ENCODE measurements at regions not wholly inside any gene's neighbourhood (a gene's known extent, or its start where the extent isn't known, plus 50 kb on each side); places are given as distances from the start of the nearest gene placed in this dataset.

DNA sequence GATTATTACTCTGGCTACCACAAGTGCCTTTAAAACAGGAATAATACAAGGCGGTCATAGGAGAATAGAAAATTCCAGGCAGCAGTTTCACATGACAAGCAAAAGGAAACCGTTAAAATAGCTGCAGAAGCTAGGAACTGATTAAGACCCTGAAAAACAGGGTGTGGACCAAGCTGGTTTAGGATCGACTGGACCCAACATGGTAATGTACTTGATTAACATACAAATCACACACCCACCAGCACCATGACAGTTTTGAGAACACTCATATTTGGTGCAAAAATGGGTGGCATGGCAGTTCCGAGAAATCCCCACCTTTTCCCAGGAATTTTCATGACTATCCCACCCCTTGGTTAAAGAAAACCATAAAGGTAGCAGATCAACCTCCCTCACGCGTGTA lies 51.9 kb upstream of the TMEM163 start:
- H3K27me3 Mint-ChIP-seq, result no peaks in the 10 kb centered on the region
- ATAC-seq (ENCODE audit: low read depth) (no peak), DNase-seq (ENCODE audit: low spot score in 2 of 2) (no peak)
- H3K4me1 Mint-ChIP-seq, result no peaks in the 10 kb centered on the region
- no peaks in the 10 kb centered on the region for H3K9me3 Mint-ChIP-seq
- H3K4me3 Mint-ChIP-seq, result no peak overlapping the region
- no peaks in the 10 kb centered on the region for H3K36me3 Mint-ChIP-seq
- no peak overlapping the region for H3K27ac Mint-ChIP-seq

DNA sequence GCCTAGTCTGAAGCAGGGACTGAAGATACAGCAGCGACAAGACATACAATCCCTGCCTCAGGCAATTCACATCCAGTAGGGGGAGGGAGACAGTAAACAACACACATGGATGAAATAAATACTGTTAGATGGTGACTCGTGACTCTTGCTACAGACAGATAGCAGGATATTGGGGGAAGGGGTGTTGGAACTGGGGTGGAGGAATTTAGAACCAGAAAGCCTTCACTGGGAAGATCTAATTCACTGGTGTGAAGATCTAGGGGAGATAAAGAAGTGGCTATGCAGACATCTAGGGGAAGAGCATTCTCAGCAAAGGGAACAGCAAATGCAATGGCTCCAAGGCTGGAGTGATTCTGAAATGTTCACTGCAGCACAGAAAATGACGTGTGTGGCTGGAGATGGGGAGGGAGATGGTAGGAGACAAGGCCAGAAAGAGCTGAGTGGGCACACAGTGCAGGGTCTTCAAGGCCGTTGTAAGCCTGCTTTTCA lies 52.6 kb upstream of the TMEM163 start:
- no peaks in the 10 kb centered on the region for H3K27me3 Mint-ChIP-seq
- no peaks in the 10 kb centered on the region for H3K4me1 Mint-ChIP-seq
- H3K36me3 Mint-ChIP-seq, result no peaks in the 10 kb centered on the region
- H3K9me3 Mint-ChIP-seq, result no peaks in the 10 kb centered on the region
- H3K4me3 Mint-ChIP-seq, result no peak overlapping the region
- no peak for ATAC-seq (ENCODE audit: low read depth)
- DNase-seq (ENCODE audit: low spot score in 2 of 2), result no peak
- no peak overlapping the region for H3K27ac Mint-ChIP-seq

DNA sequence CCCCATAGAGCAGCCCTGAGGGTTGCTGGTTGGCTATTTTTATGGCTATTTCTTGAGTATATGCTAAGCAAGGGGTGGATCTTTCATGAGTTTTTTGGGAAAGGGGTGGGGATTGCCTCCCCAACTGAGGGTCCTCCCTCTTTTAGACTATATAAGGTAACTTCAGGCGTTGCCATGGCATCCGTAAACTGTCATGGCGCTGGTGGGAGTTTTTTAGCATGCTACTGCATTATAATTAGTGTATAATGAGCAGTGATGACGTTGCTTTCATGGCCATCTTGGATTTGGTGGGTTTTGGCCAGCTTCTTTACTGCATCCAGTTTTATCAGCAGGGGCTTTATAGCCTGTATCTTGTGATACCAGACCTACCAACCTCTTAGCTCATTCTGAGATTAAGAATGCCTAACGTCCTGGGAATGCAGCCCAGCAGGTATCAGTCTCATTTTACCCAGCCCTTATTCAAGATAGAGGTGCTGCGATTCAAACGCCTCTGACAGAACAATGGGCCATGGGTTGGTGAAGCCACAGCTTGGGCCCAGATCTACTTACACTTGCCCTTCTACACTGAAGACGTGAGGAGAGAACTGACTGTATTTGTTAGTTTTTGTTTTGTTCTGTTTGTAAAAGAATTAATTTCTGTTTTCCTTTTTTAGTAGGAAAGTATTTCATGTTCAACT lies 53.8 kb upstream of the TMEM163 start:
- Mint-ChIP-seq H3K4me1 (no peaks in the 10 kb centered on the region), H3K4me3 (no peak overlapping the region), H3K27me3 (no peaks in the 10 kb centered on the region), H3K27ac (no peak overlapping the region), H3K36me3 (no peaks in the 10 kb centered on the region), H3K9me3 (no peaks in the 10 kb centered on the region)
- DNase-seq (ENCODE audit: low spot score in 2 of 2), result no peak
- no peak for ATAC-seq (ENCODE audit: low read depth)

DNA sequence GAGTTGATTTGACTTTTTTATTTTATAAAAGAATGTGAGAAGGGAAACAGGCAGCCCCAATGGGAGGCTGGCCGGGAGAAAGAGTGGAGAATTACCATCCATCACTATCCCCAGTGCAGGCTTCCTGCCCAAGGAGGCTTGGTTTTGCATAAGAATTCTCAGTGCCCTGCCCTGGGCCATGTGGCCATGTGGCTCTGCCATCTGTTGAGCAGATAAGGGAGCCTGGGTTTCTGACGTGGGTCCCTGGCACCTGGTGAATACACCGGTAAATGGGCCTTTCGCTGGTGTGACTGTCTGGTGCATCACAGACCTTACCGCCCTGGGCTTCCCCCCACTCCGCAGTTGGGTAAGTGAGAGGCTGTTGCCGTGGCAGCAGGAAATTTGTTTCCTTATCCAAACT lies 54.5 kb upstream of the TMEM163 start:
- H3K9me3 Mint-ChIP-seq, result no peaks in the 10 kb centered on the region
- H3K27ac Mint-ChIP-seq, result peak overlapping the region; percentile 68
- peak; percentile 95 for ATAC-seq (ENCODE audit: low read depth)
- no peaks in the 10 kb centered on the region for H3K27me3 Mint-ChIP-seq
- H3K4me1 Mint-ChIP-seq, result peaks cover 6% of the 10 kb centered on the region
- H3K36me3 Mint-ChIP-seq, result no peaks in the 10 kb centered on the region
- DNase-seq (ENCODE audit: low spot score in 2 of 2), result peak in 1 of 2 donors; percentile 12
- no peak overlapping the region for H3K4me3 Mint-ChIP-seq

DNA sequence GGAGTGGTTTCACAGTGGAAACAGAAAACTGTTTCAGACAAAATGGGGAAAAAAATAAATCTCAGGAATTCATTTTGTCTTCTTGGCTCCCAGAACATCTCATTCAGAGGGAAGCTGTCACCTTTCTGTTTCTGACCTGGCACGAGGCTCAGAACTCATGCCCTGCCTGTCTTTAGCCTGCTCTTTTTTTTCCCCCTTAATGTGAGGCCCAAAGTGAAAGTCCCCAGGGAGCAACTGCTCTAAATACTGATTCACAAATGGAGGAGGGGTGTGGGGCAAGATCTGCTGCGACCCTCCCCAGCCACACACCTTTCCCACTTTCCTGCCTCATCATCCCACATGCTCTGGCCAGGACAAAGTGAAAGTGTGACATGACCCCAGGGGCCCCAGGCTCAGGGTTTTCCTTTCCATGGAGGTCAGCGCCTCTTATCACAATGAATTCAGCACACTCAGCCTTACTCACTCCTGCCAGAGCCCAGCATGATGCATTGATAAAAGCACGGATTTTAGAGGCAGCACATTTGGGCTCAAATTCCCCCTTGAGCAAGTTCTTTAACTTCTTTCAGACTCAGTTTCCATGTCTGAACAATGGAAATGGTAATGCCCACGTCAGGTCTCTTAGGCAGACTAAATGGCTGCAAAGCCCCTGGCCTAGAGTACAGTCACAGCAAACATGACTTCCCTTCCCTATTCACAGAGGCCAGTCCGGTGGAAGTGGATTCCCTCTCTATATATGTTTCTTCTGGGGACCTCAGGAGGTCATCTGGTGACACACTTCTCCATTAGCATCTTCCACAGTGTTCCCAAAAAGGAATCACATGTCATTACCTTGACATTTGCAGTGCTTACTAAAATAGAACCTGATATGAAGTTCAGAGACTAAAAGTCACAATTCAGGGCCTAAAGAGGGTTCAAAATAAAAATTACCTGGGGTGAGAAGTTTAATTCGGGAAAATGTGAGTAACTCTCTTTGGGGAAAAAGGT lies 55.3 kb upstream of the TMEM163 start:
- peak overlapping the region; percentile 68 for H3K27ac Mint-ChIP-seq
- ATAC-seq (ENCODE audit: low read depth) (peak; percentile 36), DNase-seq (ENCODE audit: low spot score in 2 of 2) (no peak)
- no peaks in the 10 kb centered on the region for H3K27me3 Mint-ChIP-seq
- H3K4me1 Mint-ChIP-seq, result peaks cover 7% of the 10 kb centered on the region
- no peaks in the 10 kb centered on the region for H3K9me3 Mint-ChIP-seq
- no peaks in the 10 kb centered on the region for H3K36me3 Mint-ChIP-seq
- H3K4me3 Mint-ChIP-seq, result no peak overlapping the region

DNA sequence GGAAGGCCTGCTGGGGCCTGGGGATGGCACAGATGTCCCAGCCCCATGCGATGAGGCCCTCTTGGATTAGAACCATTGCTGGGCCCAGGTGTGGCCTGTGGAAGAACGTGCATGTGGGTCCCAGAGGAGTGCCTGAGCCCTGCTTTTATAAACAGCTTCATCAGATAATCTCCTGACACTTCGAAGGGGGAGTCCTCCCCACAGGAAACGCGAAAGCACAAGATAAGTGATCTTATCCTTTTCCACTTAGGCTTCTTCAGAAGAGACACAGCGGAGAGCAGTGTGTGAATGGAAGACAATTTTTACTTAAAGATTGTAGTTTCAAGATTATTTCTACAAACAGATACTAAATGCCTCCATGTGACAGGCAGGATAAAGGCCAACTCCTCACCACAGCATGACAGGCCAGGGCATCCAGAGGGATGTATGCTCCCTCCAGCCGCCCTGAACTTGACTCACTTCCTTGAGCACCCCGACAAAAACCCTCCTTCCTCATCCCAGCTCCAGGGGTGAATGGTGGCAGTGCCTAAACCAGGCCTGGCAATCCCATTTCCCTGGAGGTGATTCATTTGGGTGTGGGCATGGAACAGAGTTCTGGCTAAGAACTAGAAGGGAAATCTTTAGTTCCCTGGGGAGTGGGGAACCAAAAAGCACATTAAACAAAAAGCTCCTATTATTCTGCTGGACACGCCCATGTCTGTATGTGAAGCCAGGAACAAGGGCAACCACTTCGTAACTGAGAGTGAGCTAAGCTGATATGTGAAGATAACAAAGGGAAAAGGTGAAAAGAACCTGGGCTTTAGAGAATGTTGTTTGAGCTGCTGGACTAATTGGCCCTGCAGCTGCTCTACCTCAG lies 56.2 kb upstream of the TMEM163 start:
- ATAC-seq (ENCODE audit: low read depth) (no peak), DNase-seq (ENCODE audit: low spot score in 2 of 2) (no peak)
- Mint-ChIP-seq H3K4me1 (peaks cover 7% of the 10 kb centered on the region), H3K27ac (peak overlapping the region; percentile 68), H3K36me3 (no peaks in the 10 kb centered on the region), H3K27me3 (no peaks in the 10 kb centered on the region), H3K9me3 (no peaks in the 10 kb centered on the region), H3K4me3 (no peak overlapping the region)

DNA sequence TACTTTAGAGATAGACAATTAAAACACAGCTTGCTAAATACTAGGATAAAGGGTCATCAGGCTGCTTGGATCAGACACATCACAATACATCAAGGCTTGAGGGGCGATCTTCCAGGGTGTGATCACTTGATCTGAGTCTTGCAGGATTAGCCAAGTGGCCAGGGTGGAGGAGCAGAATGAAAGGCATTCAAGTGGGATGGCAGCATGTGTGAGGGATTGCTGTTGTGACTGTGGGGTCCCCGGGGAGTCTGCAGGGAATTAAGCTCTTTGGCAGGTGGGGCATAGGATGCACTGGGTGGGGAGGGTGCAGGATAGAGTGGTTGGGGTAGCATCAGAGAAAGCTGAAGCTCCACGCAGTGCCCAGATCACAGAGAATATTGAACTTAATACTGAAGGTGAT lies 58.0 kb upstream of the TMEM163 start:
- no peak for ATAC-seq (ENCODE audit: low read depth)
- H3K27ac Mint-ChIP-seq, result no peak overlapping the region
- no peak for DNase-seq (ENCODE audit: low spot score in 2 of 2)
- H3K27me3 Mint-ChIP-seq, result no peaks in the 10 kb centered on the region
- H3K4me1 Mint-ChIP-seq, result peaks cover 7% of the 10 kb centered on the region
- no peaks in the 10 kb centered on the region for H3K36me3 Mint-ChIP-seq
- no peak overlapping the region for H3K4me3 Mint-ChIP-seq
- no peaks in the 10 kb centered on the region for H3K9me3 Mint-ChIP-seq

DNA sequence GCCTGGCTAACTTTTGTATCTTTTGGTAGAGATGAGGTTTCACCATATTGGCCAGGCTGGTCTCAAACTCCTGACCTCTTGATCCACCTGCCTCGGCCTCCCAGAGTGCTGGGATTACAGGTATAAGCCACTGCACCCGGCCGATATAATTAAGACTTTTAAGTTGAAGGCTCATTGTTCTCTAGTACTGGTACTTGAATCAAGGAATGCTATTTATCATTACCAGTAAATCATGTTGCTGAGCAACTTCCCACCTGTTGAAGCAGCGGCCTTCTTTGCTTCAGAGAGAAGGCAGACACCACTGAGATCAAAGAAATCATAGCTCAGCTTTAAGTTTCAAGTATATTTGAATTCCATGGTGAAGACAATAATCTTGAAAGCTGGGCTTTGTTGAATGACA lies 58.8 kb upstream of the TMEM163 start:
- Mint-ChIP-seq H3K27me3 (no peaks in the 10 kb centered on the region), H3K4me3 (no peak overlapping the region), H3K4me1 (peaks cover 9% of the 10 kb centered on the region), H3K9me3 (no peaks in the 10 kb centered on the region), H3K36me3 (no peaks in the 10 kb centered on the region), H3K27ac (no peak overlapping the region)
- DNase-seq (ENCODE audit: low spot score in 2 of 2), result no peak
- no peak for ATAC-seq (ENCODE audit: low read depth)

DNA sequence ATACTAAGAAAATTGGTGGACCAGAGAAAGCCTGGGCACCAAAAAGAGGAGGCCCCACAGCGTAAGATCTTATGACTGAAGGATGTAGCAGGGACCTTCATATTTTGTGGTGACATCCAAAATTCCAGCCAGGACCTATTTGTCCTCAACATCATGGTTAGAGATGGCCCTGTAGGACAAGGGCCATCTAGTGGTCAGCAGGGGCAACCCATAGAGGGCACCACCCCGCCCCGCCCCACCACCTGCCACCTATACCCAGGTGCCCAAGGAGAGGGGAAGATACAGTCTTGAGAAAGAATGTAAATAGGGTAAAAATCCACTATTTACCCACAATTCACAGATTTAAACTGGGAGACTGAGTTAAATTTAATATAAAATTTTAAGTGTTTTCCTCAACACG lies 59.6 kb upstream of the TMEM163 start:
- Mint-ChIP-seq H3K4me3 (no peak overlapping the region), H3K36me3 (no peaks in the 10 kb centered on the region), H3K4me1 (peaks cover 12% of the 10 kb centered on the region), H3K27ac (no peak overlapping the region), H3K27me3 (no peaks in the 10 kb centered on the region), H3K9me3 (no peaks in the 10 kb centered on the region)
- no peak for DNase-seq (ENCODE audit: low spot score in 2 of 2)
- ATAC-seq (ENCODE audit: low read depth), result no peak

DNA sequence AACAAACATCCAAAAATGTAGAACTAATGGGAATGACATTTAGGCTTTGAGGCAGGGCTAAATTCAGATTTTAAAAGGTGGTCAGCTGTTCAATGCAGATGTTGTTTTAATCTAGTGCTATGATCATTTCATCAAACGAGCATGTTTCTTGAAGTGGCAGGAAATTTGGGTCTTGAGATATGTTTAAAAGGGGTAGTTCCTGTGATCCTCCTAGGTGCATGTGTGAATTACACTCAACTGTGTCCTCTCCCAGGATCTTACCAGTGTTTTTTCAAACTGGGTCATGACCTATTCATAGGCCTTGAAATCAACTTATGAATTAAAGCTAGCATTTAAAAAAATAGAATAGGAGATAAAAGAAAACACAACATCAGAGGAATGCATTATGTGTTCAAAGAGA lies 57.4 kb upstream of the ACMSD start:
- DNase-seq (ENCODE audit: low spot score in 2 of 2) (no peak), ATAC-seq (ENCODE audit: low read depth) (no peak)
- no peaks in the 10 kb centered on the region for H3K27me3 Mint-ChIP-seq
- no peak overlapping the region for H3K27ac Mint-ChIP-seq
- H3K9me3 Mint-ChIP-seq, result peaks cover 2% of the 10 kb centered on the region
- H3K4me1 Mint-ChIP-seq, result peaks cover 16% of the 10 kb centered on the region
- H3K36me3 Mint-ChIP-seq, result no peaks in the 10 kb centered on the region
- H3K4me3 Mint-ChIP-seq, result no peak overlapping the region

DNA sequence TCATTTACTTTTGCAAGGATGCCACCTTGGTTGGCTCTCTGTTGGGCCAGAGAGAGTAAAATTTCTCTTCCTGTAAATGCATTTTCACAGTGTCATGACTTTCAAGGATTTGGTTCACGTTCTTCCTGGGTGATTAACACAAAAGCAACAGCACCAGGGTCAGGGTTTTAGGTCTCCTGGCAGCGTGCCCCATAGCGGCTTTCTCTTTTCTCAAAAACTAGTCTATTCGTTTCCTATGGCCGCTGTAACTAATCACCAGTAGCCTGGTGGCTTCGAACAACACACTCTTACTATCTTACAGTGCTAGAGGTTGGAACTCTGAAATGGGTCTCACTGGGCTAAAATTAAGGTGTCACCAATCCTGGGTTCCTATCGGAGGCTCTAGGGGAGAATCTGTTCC lies 56.3 kb upstream of the ACMSD start:
- Mint-ChIP-seq H3K36me3 (no peaks in the 10 kb centered on the region), H3K9me3 (peaks cover 4% of the 10 kb centered on the region), H3K4me1 (peaks cover 16% of the 10 kb centered on the region), H3K27me3 (no peaks in the 10 kb centered on the region), H3K4me3 (no peak overlapping the region), H3K27ac (no peak overlapping the region)
- ATAC-seq (ENCODE audit: low read depth) (no peak), DNase-seq (ENCODE audit: low spot score in 2 of 2) (no peak)

DNA sequence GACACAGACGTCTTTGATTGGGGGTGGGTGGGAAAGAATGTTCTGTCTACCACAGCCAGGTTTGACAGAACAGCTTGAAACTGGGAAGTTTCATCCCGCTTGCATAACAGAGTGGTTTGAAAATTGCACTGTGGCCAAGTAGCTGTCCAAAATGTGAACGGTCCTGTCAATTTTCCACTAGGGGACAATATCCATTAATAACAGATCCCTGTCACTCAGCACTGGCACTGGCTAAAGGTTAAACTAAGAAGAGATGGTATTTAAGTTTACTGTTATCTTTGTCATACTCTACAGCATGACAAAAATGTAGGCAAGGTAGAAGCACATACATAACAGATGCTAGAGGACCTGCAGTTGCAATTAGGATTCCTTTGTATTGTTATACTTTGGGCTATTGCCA lies 55.6 kb upstream of the ACMSD start:
- peaks cover 4% of the 10 kb centered on the region for H3K9me3 Mint-ChIP-seq
- no peak overlapping the region for H3K27ac Mint-ChIP-seq
- ATAC-seq (ENCODE audit: low read depth) (peak; percentile 79), DNase-seq (ENCODE audit: low spot score in 2 of 2) (peak in 1 of 2 donors; percentile 16)
- no peak overlapping the region for H3K4me3 Mint-ChIP-seq
- peaks cover 16% of the 10 kb centered on the region for H3K4me1 Mint-ChIP-seq
- H3K36me3 Mint-ChIP-seq, result no peaks in the 10 kb centered on the region
- no peaks in the 10 kb centered on the region for H3K27me3 Mint-ChIP-seq

DNA sequence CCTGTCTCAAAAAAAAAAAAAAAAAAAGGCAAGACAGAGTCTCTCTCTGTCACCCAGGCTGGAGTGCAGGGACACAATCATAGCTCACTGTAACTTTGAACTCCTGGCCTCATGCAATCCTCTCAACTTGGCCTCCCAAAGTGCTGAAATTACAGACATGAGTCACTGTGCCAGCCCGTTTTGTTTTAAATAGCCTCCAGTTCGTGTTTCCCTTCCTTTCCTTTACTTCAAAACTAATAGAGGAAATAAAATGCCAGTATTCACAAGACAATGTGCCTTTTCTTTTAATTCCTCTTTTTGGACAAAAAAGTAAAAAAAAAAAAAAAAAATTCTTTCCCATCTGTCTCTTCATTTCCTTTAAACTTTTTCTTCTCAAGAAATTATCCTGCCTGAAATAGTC lies 54.5 kb upstream of the ACMSD start:
- Mint-ChIP-seq H3K27me3 (no peaks in the 10 kb centered on the region), H3K27ac (no peak overlapping the region), H3K4me1 (peaks cover 10% of the 10 kb centered on the region), H3K36me3 (no peaks in the 10 kb centered on the region), H3K9me3 (peaks cover 4% of the 10 kb centered on the region), H3K4me3 (no peak overlapping the region)
- no peak for DNase-seq (ENCODE audit: low spot score in 2 of 2)
- ATAC-seq (ENCODE audit: low read depth), result no peak
